Progenitor cell of endocrine pancreas (in vitro differentiated cells): ENCODE measurements at regions not wholly inside any gene's neighbourhood (a gene's known extent, or its start where the extent isn't known, plus 50 kb on each side); places are given as distances from the start of the nearest gene placed in this dataset.
"Not testable (repeated sequence)": the region's sequence is repeated elsewhere in the genome, so short reads cannot be mapped to it uniquely, and the experiment has no call there.

Experiments
- DNase-seq: peaks from one replicate; pipeline ENCODE4 v3.0.0; 2021; ENCODE audit warnings: low spot score; ENCODE audit not compliant: unreplicated experiment
- H3K27ac Mint-ChIP-seq: 2 replicates; pipeline ENCODE4 v1.8.0; 2021; ENCODE audit warnings: mild to moderate bottlenecking, moderate library complexity, mixed read lengths
- H3K27me3 Mint-ChIP-seq: 2 replicates; pipeline ENCODE4 v1.8.0; 2021; ENCODE audit warnings: mixed read lengths
- H3K36me3 Mint-ChIP-seq: 2 replicates; pipeline ENCODE4 v1.8.0; 2022; ENCODE audit warnings: mixed read lengths; ENCODE audit not compliant: insufficient read depth
- H3K4me1 Mint-ChIP-seq: 2 replicates; pipeline ENCODE4 v1.8.0; 2021; ENCODE audit warnings: low read depth, mixed read lengths
- H3K4me3 Mint-ChIP-seq: 2 replicates; pipeline ENCODE4 v1.8.0; 2021; ENCODE audit warnings: low read depth, mild to moderate bottlenecking, moderate library complexity, mixed read lengths
- H3K9me3 Mint-ChIP-seq: 2 replicates; pipeline ENCODE4 v1.8.0; 2021; ENCODE audit warnings: low read depth, mixed read lengths
- CTCF ChIP-seq: fragments of 200-600 bp; sonication (generic); IDR thresholded peaks from one replicate; pipeline ENCODE4 v1.5.0; 2021; ENCODE audit warnings: antibody characterized with exemption, mild to moderate bottlenecking; ENCODE audit not compliant: unreplicated experiment

- Mint-ChIP-seq H3K9me3 (no peaks in the 10 kb centered on the region), H3K36me3 (no peaks in the 10 kb centered on the region), H3K27me3 (peaks cover 46% of the 10 kb centered on the region), H3K4me3 (no peak overlapping the region), H3K27ac (no peak overlapping the region), H3K4me1 (peaks cover 13% of the 10 kb centered on the region)
- TF ChIP-seq CTCF = no peak
- DNase-seq = no peak
Observed at GRCh38 chr1:203559523-203559922, 65.6 kb downstream of the OPTC start.

GRCh38 chr1:203561761-203562160 is 64.9 kb upstream of the ATP2B4 start:
- H3K4me3 Mint-ChIP-seq, H3K27ac Mint-ChIP-seq, H3K4me1 Mint-ChIP-seq, H3K9me3 Mint-ChIP-seq, H3K36me3 Mint-ChIP-seq, DNase-seq: not testable (repeated sequence)
- H3K27me3 Mint-ChIP-seq = peaks cover 43% of the 10 kb centered on the region

- H3K4me1 Mint-ChIP-seq = peaks cover 4% of the 10 kb centered on the region
- no peak for TF ChIP-seq CTCF
- no peak for DNase-seq
- H3K27ac Mint-ChIP-seq = no peak overlapping the region
- H3K36me3 Mint-ChIP-seq = no peaks in the 10 kb centered on the region
- H3K9me3 Mint-ChIP-seq = no peaks in the 10 kb centered on the region
- H3K4me3 Mint-ChIP-seq = no peak overlapping the region
- peaks cover 31% of the 10 kb centered on the region for H3K27me3 Mint-ChIP-seq
Observed at GRCh38 chr1:203563291-203563690, 63.3 kb upstream of the ATP2B4 start.

GRCh38 chr1:203564024-203564423 is 62.6 kb upstream of the ATP2B4 start:
- no peak overlapping the region for H3K27ac Mint-ChIP-seq
- TF ChIP-seq CTCF = no peak
- DNase-seq = no peak
- no peaks in the 10 kb centered on the region for H3K36me3 Mint-ChIP-seq
- H3K4me1 Mint-ChIP-seq = peaks cover 4% of the 10 kb centered on the region
- H3K9me3 Mint-ChIP-seq = no peaks in the 10 kb centered on the region
- H3K27me3 Mint-ChIP-seq = peaks cover 24% of the 10 kb centered on the region
- H3K4me3 Mint-ChIP-seq = no peak overlapping the region

- DNase-seq = no peak
- H3K36me3 Mint-ChIP-seq = no peaks in the 10 kb centered on the region
- peaks cover 27% of the 10 kb centered on the region for H3K27me3 Mint-ChIP-seq
- H3K9me3 Mint-ChIP-seq = no peaks in the 10 kb centered on the region
- no peak overlapping the region for H3K4me3 Mint-ChIP-seq
- no peak overlapping the region for H3K27ac Mint-ChIP-seq
- peaks cover 4% of the 10 kb centered on the region for H3K4me1 Mint-ChIP-seq
- TF ChIP-seq CTCF = no peak
Observed at GRCh38 chr1:203565049-203565448, 61.6 kb upstream of the ATP2B4 start.

GRCh38 chr1:203565981-203566380 is 60.7 kb upstream of the ATP2B4 start:
- TF ChIP-seq CTCF = no peak
- no peaks in the 10 kb centered on the region for H3K9me3 Mint-ChIP-seq
- H3K4me3 Mint-ChIP-seq = no peak overlapping the region
- H3K27me3 Mint-ChIP-seq = peaks cover 24% of the 10 kb centered on the region
- no peak overlapping the region for H3K27ac Mint-ChIP-seq
- no peaks in the 10 kb centered on the region for H3K36me3 Mint-ChIP-seq
- peaks cover 4% of the 10 kb centered on the region for H3K4me1 Mint-ChIP-seq
- no peak for DNase-seq

GRCh38 chr1:203566966-203567365 is 59.7 kb upstream of the ATP2B4 start:
- DNase-seq = not testable (repeated sequence)

More at GRCh38 chr1:203566966-203567365, 59.7 kb upstream of the ATP2B4 start:
- not testable (repeated sequence) for H3K27ac Mint-ChIP-seq, H3K4me3 Mint-ChIP-seq, H3K36me3 Mint-ChIP-seq, H3K4me1 Mint-ChIP-seq, H3K9me3 Mint-ChIP-seq
- H3K27me3 Mint-ChIP-seq = peaks cover 22% of the 10 kb centered on the region
